ENCODE measurements at regions not wholly inside any gene's neighbourhood (a gene's known extent, or its start where the extent isn't known, plus 50 kb on each side); places are given as distances from the start of the nearest gene placed in this dataset.

DNA sequence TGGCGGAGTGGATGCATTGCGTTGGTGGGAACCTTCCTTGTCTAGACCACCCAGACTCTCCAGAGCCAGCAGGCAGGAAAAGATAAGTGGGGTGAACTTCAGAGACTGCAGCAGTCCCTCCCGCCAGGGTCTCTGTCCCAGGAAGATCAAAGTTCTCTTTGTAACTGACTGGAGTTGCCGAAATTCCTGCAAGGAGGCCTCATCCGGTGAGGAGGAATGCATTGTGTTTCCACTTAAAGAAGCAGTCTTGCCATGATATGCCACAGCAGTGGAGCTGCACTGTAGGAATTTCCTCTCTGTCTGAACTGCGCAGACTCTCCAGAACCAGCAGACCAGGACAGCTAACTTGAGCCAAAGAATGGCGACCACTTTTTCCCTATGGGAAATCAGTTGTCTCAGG is 1190.4 kb downstream of the TECRL start:
- Histone ChIP-seq H3K79me2 (ENCODE audit: insufficient read depth, low read length) (no peaks in the 10 kb centered on the region), H3K9ac (ENCODE audit: insufficient read depth, low read depth, low read length) (no peak overlapping the region), H2AFZ (ENCODE audit: low read length) (no peak overlapping the region), H3K27ac (ENCODE audit: extremely low read length, insufficient read depth, low read length) (no peak overlapping the region), H3K4me1 (ENCODE audit: insufficient read depth, low read length) (no peaks in the 10 kb centered on the region), H4K20me1 (ENCODE audit: insufficient read depth, low read length) (no peaks in the 10 kb centered on the region), H3K4me2 (ENCODE audit: low read depth, low read length) (no peak overlapping the region), H3K27me3 (ENCODE audit: control insufficient read depth in 1 of 2, insufficient read depth in 2 of 2, low read length in 2 of 2) (no peaks in the 10 kb centered on the region), H3K4me3 (replicated peaks in 1 of 3; ENCODE audit: insufficient read depth in 1 of 3, low read depth in 2 of 3, low read length in 3 of 3) (no peak overlapping the region), H3K36me3 (replicated peaks in 1 of 2; ENCODE audit: control insufficient read depth in 1 of 2, insufficient read depth in 2 of 2, low read length in 2 of 2) (no peaks in the 10 kb centered on the region), H3K9me3 (ENCODE audit: low read length) (peaks cover 48% of the 10 kb centered on the region)
- ATAC-seq (no peak), FAIRE-seq (no peak), DNase-seq (ENCODE audit: low spot score) (no peak)
- BruUV-seq (replicated peaks) = no TSS peak
- in situ Hi-C loops (cut with HindIII; ENCODE audit: extremely low pct_ligation_motif_present, low pct_unique_long_range_greater_than_20kb) = no loop called here
- ChIA-PET POLR2A (no interaction called here), CTCF (ENCODE audit: low intra/inter-chr PET ratio, low total read pairs) (no interaction called here)
- 6% methylated on average over 7 of the region's 7 CpGs for WGBS (ENCODE audit: low lambda C conversion rate)
- intact Hi-C loops (cut with micrococcal nuclease; ENCODE audit: unreplicated experiment) = no loop called here
- TF ChIP-seq ZNF501 (CRISPR knock-in tag; IDR thresholded peaks at IDR 0.05) (no peak), PITX1 (CRISPR knock-in tag; IDR thresholded peaks at IDR 0.05) (no peak), ZSCAN20 (CRISPR knock-in tag; IDR thresholded peaks at IDR 0.05; ENCODE audit: borderline replicate concordance) (no peak), ZNF138 (CRISPR knock-in tag; IDR thresholded peaks at IDR 0.05; ENCODE audit: low read depth) (no peak), XRCC5 (optimal IDR thresholded peaks at IDR 0.05; ENCODE audit: low read length) (no peak), IKZF4 (CRISPR knock-in tag; IDR thresholded peaks at IDR 0.05; ENCODE audit: borderline replicate concordance, low read depth, not compliant biosample characterization) (no peak), ZNF510 (CRISPR knock-in tag; IDR thresholded peaks at IDR 0.05; ENCODE audit: low read depth) (no peak), NFIC (IDR thresholded peaks at IDR 0.05; ENCODE audit: low read length) (no peak)
- TF ChIP-seq, protein P1, sequence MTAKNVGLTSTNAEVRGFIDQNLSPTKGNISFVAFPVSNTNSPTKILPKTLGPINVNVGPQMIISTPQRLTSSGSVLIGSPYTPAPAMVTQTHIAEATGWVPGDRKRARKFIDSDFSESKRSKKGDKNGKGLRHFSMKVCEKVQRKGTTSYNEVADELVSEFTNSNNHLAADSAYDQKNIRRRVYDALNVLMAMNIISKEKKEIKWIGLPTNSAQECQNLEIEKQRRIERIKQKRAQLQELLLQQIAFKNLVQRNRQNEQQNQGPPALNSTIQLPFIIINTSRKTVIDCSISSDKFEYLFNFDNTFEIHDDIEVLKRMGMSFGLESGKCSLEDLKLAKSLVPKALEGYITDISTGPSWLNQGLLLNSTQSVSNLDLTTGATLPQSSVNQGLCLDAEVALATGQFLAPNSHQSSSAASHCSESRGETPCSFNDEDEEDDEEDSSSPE (CRISPR knock-in tag; IDR thresholded peaks at IDR 0.05) = no peak
- TF ChIP-seq, protein P2, sequence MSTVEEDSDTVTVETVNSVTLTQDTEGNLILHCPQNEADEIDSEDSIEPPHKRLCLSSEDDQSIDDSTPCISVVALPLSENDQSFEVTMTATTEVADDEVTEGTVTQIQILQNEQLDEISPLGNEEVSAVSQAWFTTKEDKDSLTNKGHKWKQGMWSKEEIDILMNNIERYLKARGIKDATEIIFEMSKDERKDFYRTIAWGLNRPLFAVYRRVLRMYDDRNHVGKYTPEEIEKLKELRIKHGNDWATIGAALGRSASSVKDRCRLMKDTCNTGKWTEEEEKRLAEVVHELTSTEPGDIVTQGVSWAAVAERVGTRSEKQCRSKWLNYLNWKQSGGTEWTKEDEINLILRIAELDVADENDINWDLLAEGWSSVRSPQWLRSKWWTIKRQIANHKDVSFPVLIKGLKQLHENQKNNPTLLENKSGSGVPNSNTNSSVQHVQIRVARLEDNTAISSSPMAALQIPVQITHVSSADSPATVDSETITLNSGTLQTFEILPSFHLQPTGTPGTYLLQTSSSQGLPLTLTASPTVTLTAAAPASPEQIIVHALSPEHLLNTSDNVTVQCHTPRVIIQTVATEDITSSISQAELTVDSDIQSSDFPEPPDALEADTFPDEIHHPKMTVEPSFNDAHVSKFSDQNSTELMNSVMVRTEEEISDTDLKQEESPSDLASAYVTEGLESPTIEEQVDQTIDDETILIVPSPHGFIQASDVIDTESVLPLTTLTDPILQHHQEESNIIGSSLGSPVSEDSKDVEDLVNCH (CRISPR knock-in tag; IDR thresholded peaks at IDR 0.05) = no peak
- TF ChIP-seq, protein P3, sequence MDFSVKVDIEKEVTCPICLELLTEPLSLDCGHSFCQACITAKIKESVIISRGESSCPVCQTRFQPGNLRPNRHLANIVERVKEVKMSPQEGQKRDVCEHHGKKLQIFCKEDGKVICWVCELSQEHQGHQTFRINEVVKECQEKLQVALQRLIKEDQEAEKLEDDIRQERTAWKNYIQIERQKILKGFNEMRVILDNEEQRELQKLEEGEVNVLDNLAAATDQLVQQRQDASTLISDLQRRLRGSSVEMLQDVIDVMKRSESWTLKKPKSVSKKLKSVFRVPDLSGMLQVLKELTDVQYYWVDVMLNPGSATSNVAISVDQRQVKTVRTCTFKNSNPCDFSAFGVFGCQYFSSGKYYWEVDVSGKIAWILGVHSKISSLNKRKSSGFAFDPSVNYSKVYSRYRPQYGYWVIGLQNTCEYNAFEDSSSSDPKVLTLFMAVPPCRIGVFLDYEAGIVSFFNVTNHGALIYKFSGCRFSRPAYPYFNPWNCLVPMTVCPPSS (IDR thresholded peaks at IDR 0.05) = no peak
- TF ChIP-seq, protein P4, sequence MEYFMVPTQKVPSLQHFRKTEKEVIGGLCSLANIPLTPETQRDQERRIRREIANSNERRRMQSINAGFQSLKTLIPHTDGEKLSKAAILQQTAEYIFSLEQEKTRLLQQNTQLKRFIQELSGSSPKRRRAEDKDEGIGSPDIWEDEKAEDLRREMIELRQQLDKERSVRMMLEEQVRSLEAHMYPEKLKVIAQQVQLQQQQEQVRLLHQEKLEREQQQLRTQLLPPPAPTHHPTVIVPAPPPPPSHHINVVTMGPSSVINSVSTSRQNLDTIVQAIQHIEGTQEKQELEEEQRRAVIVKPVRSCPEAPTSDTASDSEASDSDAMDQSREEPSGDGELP (IDR thresholded peaks at IDR 0.05; ENCODE audit: borderline replicate concordance, low read depth) = no peak
- TF ChIP-seq, protein P5, sequence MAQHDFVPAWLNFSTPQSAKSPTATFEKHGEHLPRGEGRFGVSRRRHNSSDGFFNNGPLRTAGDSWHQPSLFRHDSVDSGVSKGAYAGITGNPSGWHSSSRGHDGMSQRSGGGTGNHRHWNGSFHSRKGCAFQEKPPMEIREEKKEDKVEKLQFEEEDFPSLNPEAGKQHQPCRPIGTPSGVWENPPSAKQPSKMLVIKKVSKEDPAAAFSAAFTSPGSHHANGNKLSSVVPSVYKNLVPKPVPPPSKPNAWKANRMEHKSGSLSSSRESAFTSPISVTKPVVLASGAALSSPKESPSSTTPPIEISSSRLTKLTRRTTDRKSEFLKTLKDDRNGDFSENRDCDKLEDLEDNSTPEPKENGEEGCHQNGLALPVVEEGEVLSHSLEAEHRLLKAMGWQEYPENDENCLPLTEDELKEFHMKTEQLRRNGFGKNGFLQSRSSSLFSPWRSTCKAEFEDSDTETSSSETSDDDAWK (CRISPR knock-in tag; IDR thresholded peaks at IDR 0.05) = no peak
- TF ChIP-seq, protein P6, sequence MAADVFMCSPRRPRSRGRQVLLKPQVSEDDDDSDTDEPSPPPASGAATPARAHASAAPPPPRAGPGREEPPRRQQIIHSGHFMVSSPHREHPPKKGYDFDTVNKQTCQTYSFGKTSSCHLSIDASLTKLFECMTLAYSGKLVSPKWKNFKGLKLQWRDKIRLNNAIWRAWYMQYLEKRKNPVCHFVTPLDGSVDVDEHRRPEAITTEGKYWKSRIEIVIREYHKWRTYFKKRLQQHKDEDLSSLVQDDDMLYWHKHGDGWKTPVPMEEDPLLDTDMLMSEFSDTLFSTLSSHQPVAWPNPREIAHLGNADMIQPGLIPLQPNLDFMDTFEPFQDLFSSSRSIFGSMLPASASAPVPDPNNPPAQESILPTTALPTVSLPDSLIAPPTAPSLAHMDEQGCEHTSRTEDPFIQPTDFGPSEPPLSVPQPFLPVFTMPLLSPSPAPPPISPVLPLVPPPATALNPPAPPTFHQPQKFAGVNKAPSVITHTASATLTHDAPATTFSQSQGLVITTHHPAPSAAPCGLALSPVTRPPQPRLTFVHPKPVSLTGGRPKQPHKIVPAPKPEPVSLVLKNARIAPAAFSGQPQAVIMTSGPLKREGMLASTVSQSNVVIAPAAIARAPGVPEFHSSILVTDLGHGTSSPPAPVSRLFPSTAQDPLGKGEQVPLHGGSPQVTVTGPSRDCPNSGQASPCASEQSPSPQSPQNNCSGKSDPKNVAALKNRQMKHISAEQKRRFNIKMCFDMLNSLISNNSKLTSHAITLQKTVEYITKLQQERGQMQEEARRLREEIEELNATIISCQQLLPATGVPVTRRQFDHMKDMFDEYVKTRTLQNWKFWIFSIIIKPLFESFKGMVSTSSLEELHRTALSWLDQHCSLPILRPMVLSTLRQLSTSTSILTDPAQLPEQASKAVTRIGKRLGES (CRISPR knock-in tag; IDR thresholded peaks at IDR 0.05; ENCODE audit: borderline replicate concordance) = no peak

All from HepG2 (cell line).